HL-60 (cell line): ENCODE measurements at regions not wholly inside any gene's neighbourhood (a gene's known extent, or its start where the extent isn't known, plus 50 kb on each side); places are given as distances from the start of the nearest gene placed in this dataset.

ENCODE experiments used
- DNase-seq, 2 experiments: peaks; one replicate each; pipeline ENCODE4 v3.0.0-alpha.2; 2010 to 2020; ENCODE audit warnings: low read depth in 1 of 2, low spot score in 1 of 2
- H3K27ac ChIP-seq: fragments of 250-450 bp; sonication (Bioruptor Pico); replicated peaks from 2 replicates; pipeline ENCODE4 v1.5.1; 2020; ENCODE audit warnings: mild to moderate bottlenecking, moderate library complexity
- H3K27me3 ChIP-seq: fragments of 250-450 bp; sonication (Bioruptor Pico); 2 replicates; pipeline ENCODE4 v1.5.1; 2021; ENCODE audit warnings: mild to moderate bottlenecking, moderate library complexity; ENCODE audit not compliant: insufficient read depth, poor library complexity, severe bottlenecking
- H3K4me3 ChIP-seq: replicated peaks from 2 replicates; pipeline ENCODE4 v1.5.1; 2011; ENCODE audit warnings: mild to moderate bottlenecking, control low read depth, low read length; ENCODE audit not compliant: insufficient read depth
- CTCF ChIP-seq: IDR thresholded peaks from one replicate; pipeline ENCODE4 v1.5.1; 2011; ENCODE audit warnings: low read length, control low read depth, inconsistent platforms; ENCODE audit not compliant: insufficient read depth
- GABPA ChIP-seq: IDR thresholded peaks from 2 replicates; pipeline ENCODE4 v1.6.1; 2012; ENCODE audit warnings: low read depth
- POLR2AphosphoS5 ChIP-seq: IDR thresholded peaks from 2 replicates; pipeline ENCODE4 v1.6.1; 2012; ENCODE audit warnings: low read depth
- REST ChIP-seq: IDR thresholded peaks from 2 replicates; pipeline ENCODE4 v1.6.1; 2012; ENCODE audit warnings: low read depth; ENCODE audit not compliant: insufficient replicate concordance
- SPI1 ChIP-seq: IDR thresholded peaks from 2 replicates; pipeline ENCODE4 v1.6.1; 2012; ENCODE audit warnings: low read depth, mild to moderate bottlenecking, borderline replicate concordance

- no peak for DNase-seq
- Histone ChIP-seq H3K27me3 (no peaks in the 10 kb centered on the region), H3K27ac (no peak overlapping the region), H3K4me3 (no peak overlapping the region)
- TF ChIP-seq POLR2AphosphoS5: no peak
- no peak for TF ChIP-seq SPI1
- no peak for TF ChIP-seq CTCF
- no peak for TF ChIP-seq GABPA
- no peak for TF ChIP-seq REST
These were observed 1248.9 kb upstream of the CHAC2 start for GRCh38 chr2:52518678-52519077.

GRCh38 chr2:52512760-52513159 lies 1254.8 kb upstream of the CHAC2 start:
- no peak overlapping the region for H3K27ac ChIP-seq
- H3K4me3 ChIP-seq: no peak overlapping the region
- no peak for DNase-seq
- no peaks in the 10 kb centered on the region for H3K27me3 ChIP-seq
- no peak for TF ChIP-seq SPI1
- TF ChIP-seq CTCF: no peak
- TF ChIP-seq POLR2AphosphoS5: no peak
- no peak for TF ChIP-seq GABPA
- TF ChIP-seq REST: no peak

GRCh38 chr2:52510432-52510831 lies 1257.2 kb upstream of the CHAC2 start:
- no peak for DNase-seq
- TF ChIP-seq CTCF (no peak), GABPA (no peak), SPI1 (no peak), REST (no peak), POLR2AphosphoS5 (no peak)
- Histone ChIP-seq H3K4me3 (no peak overlapping the region), H3K27ac (no peak overlapping the region), H3K27me3 (no peaks in the 10 kb centered on the region)
